ENCODE measurements at regions not wholly inside any gene's neighbourhood (a gene's known extent, or its start where the extent isn't known, plus 50 kb on each side); places are given as distances from the start of the nearest gene placed in this dataset.

DNA sequence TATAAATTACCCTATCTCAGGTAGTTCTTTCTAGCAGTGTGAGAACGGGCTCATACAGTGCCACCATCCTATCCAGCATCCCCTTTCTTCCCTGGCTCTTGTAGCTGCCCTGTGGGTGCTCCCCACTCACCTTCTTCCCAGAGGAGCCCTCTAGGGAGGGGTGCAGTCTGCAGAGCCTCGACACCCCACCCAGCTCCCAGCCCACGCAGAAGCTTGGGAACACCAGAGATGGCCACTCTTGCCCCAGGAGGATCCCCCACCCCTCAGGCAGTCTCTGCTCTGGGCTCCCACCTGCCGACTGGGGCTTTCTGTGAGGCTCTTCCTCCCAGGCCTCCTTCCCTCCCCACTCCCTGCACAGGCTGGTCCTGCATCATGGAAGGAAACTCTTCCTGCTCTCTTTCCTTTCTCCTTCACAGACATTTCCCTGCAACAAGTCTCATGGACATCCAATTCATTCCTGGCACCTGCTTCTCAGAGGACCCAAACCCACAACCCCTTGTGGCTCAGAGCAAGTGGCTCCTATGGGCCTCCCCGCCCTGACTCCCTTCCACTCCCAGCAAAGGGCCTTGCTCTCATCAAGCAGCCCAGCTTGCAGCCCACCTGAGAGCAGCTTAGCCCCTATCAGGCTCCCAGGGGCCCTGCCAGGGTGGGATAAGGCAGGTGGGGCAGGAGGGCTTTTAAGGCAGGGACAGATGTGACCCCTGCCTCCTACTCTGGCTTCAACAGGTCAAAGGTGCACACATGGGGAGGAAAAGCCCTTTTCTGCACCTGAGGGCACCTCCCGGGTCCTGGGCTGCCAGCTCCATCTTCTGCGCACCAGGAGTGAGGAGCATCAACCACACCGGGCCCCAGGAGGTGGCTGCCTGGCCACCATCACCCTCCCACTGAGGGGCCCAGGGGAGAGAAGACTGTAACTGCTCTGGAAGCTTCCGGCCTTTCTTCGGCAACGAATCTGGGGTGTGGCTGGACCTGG is 263.8 kb upstream of the TNRC6C start:
- DNase-seq: no peak

DNA sequence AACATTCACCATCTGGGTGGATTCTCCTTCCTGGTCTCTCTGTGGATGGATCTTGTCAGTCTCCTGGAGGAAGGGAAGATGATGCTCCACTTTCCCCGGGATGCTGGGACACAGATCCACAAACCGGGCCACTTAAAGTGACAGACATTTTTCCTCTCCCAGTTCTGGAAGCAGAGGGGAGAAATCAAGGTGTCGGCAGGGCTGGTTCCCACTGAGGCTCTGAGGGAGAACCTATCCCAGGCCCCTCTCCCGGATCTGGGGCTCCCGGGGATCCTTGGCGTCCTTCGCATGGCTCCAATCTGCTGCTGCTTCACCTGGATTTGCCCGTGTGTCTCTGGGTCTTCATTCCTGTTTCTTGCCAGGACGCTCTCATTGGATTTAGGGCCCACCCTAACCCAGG is 263.1 kb upstream of the TNRC6C start:
- no peak for DNase-seq

DNA sequence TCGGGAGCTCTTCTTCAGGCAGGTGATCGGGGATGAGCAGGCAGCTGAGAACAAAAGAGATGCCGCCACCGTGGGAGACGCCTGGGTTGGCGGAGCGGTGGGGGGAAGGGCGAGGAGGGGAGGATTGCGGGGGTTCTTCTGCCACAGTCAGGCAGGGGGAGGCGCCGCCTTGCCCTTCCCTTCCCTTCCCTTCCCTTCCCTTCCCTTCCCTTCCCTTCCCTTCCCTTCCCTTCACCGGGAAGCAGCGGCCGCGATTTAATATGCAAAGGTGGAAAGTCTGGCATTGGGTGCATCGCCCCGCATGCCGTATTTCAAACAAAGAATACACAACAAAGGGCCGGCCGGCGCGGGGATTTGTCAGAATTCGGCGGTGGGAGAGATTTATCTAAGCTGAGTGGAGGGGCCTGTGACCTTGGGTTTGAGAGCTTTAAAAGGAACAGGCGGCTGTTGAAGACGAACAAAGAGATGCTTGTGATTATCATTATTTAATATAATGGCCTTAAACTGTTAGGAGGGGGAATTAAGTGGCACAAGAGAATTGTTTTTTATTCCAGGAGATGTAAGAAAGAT is 262.3 kb upstream of the TNRC6C start:
- no peak for DNase-seq

GRCh38 chr17:77696721-77697460 is 261.6 kb upstream of the TNRC6C start:
- no peak for DNase-seq

DNA sequence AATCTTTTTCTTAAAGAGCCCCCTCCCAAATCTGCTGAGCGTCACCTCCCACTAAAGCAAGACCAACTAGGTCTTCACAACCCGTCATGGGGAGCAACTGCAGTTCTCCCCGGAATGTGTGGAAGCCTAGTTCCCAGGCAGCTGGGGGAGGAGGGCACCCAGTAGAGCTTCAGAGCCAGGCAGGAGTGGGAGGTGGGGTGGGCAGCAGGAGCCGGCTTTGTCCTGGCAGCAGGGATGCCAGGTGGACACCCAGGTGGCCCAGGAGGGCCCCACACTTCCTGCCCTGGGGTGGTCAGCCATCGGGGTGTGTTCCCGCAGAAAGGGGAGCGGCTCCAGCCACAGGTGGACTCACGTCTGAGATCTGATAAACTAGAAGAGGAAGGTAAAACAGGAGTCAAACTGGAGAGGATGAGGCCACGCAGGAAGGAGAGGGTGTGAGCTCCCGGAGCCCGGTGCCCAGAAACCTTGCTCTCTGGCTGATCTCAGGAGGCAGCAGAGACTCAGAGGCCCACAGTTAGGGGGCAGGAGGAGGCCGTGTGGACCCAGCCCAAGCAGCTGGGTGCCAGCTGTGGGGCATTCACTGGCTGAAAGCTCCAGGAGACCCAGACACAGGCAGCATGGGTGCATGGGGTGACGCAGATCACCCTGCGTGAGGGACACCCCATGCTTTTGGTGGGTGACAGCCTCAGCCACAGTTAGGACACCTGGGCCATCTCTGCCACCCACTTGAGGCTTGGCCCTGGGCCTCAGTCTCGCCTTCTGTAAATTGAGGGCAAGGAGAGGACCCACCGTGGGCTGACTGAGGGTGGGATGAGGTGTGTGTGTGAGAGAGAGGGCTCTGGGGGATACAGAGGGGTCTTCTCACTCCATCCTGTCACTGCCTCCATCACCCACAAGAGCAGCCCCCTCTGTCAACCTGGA is 260.8 kb upstream of the TNRC6C start:
- no peak for DNase-seq

DNA sequence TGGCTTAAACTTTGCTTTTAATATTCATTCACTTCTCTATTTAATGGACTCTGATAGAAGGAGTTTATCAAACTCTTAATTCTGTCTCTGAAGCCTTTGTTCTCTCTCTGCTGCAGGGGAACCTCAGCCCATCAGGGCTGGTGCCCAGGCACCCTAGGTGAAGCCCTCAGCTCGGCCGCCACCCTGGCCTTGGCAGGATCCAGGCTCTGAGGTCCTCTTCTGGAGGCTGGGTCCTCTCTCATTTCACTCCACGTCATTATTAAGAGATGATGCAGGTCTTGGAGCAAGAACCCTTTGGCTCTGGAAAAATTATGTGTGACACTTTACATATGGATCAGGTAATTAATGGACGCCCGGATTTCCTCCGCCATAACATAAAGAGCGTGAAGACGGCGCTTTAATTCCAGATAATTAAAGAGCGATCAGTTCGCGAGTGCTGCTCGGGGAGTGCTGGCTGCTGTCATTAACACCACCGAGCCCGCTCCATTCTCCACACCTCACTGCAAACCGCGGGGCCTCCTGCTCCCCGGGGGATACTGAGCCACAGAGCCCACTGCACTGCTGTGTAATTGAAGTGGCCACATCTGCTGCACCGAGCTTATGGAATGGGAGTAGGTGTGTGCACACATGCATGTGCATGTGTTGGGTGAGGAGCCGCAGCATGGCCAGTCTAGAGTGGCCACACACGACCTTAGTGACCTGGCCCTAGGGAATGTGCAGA is 259.4 kb upstream of the TNRC6C start:
- no peak for DNase-seq

- DNase-seq: no peak
Observed at GRCh38 chr17:77700165-77700881, 258.2 kb upstream of the TNRC6C start.

- no peak for DNase-seq
Observed at GRCh38 chr17:77701996-77702395, 256.5 kb upstream of the TNRC6C start.

GRCh38 chr17:77704048-77704815 is 254.3 kb upstream of the TNRC6C start:
- no peak for DNase-seq

GRCh38 chr17:77706938-77707337 is 251.6 kb upstream of the TNRC6C start:
- no peak for DNase-seq

GRCh38 chr17:77707546-77707945 is 251.0 kb upstream of the TNRC6C start:
- DNase-seq: no peak

DNA sequence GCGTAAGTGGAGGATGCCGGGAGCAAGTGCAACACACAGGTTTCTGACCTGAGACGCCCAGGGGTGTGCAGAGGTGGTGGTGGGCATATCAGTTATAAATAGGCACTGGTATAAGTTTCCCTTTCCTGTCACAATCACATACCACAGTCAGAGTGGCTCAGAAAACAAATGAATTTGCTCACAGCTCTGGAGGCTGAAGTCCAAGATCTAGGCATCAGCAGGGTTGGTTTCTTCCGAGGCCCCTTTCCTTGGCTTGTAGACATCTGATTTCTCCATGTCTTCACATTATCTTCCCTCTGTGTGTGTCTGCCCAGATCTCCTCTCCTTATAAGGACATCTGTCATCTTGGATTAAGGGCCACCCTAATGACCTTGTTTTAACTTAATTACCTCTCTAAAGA is 250.5 kb upstream of the TNRC6C start:
- no peak for DNase-seq

DNA sequence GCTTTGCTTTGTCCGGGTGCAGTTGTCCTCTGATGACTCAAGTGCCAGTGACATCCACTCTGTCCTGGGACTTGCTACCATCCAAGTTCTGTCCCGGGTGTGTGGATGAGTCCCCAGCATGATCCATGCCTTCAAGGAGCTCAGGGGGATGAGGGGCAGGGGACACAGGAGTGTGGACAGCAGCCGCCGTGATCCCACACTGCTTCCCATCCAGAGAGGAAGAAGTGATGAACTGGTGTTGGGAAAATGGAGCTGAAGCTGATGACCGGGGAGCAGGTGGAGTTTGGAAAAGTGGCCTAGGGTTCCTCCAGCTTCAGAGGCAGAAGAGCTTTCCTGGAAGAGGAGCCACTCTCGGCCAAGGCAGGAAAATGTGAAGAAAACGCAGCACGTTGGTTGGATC is 249.6 kb upstream of the TNRC6C start:
- DNase-seq: no peak

DNA sequence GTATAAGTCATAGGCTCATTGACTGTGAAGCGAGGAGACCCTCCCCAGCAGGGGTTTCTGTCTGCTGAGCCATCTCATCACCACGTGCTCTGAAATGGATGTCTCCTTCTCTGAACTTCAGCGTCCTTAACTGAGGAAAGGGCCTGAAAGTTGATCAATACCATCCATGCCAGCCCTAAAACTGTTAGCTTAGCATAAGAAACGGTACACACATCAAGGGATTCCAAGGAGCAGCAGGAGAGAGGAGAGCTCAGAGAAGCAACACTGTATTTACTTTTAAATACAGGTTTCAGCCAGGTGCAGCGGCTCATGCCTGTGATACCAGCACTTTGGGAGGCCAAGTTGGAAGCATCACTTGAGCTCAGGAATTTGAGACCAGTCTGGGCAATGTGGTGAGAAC is 248.9 kb upstream of the TNRC6C start:
- DNase-seq: no peak

- DNase-seq: no peak
Observed at GRCh38 chr17:77712578-77712977, 245.9 kb upstream of the TNRC6C start.

GRCh38 chr17:77716289-77716926 is 242.1 kb upstream of the TNRC6C start:
- DNase-seq: no peak

DNA sequence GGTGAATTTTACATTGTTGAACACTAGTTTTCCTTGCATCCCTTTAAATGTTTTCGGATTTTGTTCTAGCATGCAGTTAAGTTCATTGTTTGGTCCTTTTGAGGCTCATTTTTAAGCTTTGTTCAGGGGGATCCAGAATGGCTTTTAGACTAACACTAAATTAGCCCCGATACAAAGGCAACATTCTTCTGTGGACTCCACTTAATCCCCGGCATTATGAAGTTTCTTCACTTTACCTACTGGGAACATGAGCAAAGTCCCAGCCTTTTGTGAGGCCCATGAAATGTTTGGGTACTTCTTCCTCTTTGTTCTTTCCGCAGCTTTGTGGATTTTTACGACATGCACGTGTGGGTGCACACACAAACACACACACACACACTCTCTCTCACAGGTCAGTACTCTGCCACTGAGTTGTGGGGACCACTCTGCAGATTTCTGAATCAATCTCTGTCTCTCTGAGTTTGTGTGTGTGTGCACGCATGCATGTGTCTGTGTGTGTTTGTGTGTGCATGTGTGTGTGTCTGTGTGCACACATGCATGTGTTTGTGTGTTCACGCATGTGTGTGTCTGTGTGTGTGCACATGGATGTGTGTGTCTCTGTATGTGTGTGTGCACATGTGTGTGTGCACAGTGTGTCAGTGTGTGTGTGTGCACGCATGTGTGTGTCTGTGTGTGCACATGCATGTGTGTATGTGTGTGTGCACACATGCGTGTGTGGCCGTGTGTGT is 240.4 kb upstream of the TNRC6C start:
- no peak for DNase-seq

GRCh38 chr17:77718669-77718961 is 239.9 kb upstream of the TNRC6C start:
- no peak for DNase-seq

- no peak for DNase-seq
Observed at GRCh38 chr17:77719806-77720205, 238.7 kb upstream of the TNRC6C start.
